DMS153 (cell line): ENCODE measurements at regions not wholly inside any gene's neighbourhood (a gene's known extent, or its start where the extent isn't known, plus 50 kb on each side); places are given as distances from the start of the nearest gene placed in this dataset.
A peak's percentile ranks its signal among the peaks of the same experiment; 100 is the strongest.

ENCODE experiments used
- DNase-seq: peaks from one replicate; lab custom pipeline; 2025; lab: John Stamatoyannopoulos, UW

GRCh38 chr5:26828294-26828693 is 210.1 kb downstream of the CDH9 start:
- DNase-seq: no peak

GRCh38 chr5:26813235-26813634 is 225.2 kb downstream of the CDH9 start:
- DNase-seq: no peak

GRCh38 chr5:26812714-26813113 is 225.7 kb downstream of the CDH9 start:
- no peak for DNase-seq

- no peak for DNase-seq
Measured at GRCh38 chr5:26807231-26808199, 230.9 kb downstream of the CDH9 start.

- DNase-seq: peak; percentile 36
Measured at GRCh38 chr5:26805076-26805475, 233.3 kb downstream of the CDH9 start.

GRCh38 chr5:26802944-26803343 is 235.4 kb downstream of the CDH9 start:
- DNase-seq: no peak

- DNase-seq: no peak
Measured at GRCh38 chr5:26791433-26791832, 247.0 kb downstream of the CDH9 start.

GRCh38 chr5:26791021-26791420 is 247.4 kb downstream of the CDH9 start:
- DNase-seq: no peak

GRCh38 chr5:26763215-26763614 is 275.2 kb downstream of the CDH9 start:
- no peak for DNase-seq

- DNase-seq: peak; percentile 76
Measured at GRCh38 chr5:26761446-26761845, 276.9 kb downstream of the CDH9 start.

GRCh38 chr5:26761045-26761444 is 277.3 kb downstream of the CDH9 start:
- DNase-seq: peak; percentile 99

GRCh38 chr5:26757941-26758340 is 280.4 kb downstream of the CDH9 start:
- no peak for DNase-seq

GRCh38 chr5:26749829-26750228 is 288.6 kb downstream of the CDH9 start:
- no peak for DNase-seq

GRCh38 chr5:26740182-26740581 is 298.2 kb downstream of the CDH9 start:
- DNase-seq: no peak

GRCh38 chr5:26737348-26738265 is 300.8 kb downstream of the CDH9 start:
- DNase-seq: no peak

- no peak for DNase-seq
Measured at GRCh38 chr5:26727916-26728315, 310.5 kb downstream of the CDH9 start.

GRCh38 chr5:26719803-26720202 is 318.6 kb downstream of the CDH9 start:
- no peak for DNase-seq

GRCh38 chr5:26700759-26701384 is 337.5 kb downstream of the CDH9 start:
- DNase-seq: peak; percentile 37

GRCh38 chr5:26692952-26693351 is 345.4 kb downstream of the CDH9 start:
- DNase-seq: no peak

GRCh38 chr5:26691486-26691885 is 346.9 kb downstream of the CDH9 start:
- no peak for DNase-seq

GRCh38 chr5:26690511-26690910 is 347.9 kb downstream of the CDH9 start:
- no peak for DNase-seq

GRCh38 chr5:26681861-26682260 is 356.5 kb downstream of the CDH9 start:
- DNase-seq: no peak
